Right lobe of liver (tissue), 6 donors: ENCODE measurements at regions not wholly inside any gene's neighbourhood (a gene's known extent, or its start where the extent isn't known, plus 50 kb on each side); places are given as distances from the start of the nearest gene placed in this dataset.

ENCODE experiments used
- ATAC-seq, 4 donors: fragments of 200-7000 bp; cut with Tn5 transposase; one replicate each; pipeline ENCODE4 v1.9.1; 2020; ENCODE audit warnings: mild to moderate bottlenecking in 4 of 4, moderate library complexity in 4 of 4
- DNase-seq, 3 donors: peaks; one replicate each; pipeline ENCODE4 v3.0.0-alpha.2; 2020
- H3K27ac ChIP-seq, 3 donors: fragments of 200-600 bp; one replicate each; pipeline ENCODE4 v1.8.0; 2022
- H3K27me3 ChIP-seq, 2 donors: fragments of 200-600 bp; one replicate each; pipeline ENCODE4 v1.8.0; 2022
- H3K36me3 ChIP-seq, 4 donors: fragments of 200-600 bp; sonication (generic) in 1 of 4; one replicate each; pipeline versions ENCODE4 v1.5.1 to v1.8.0; 2017 to 2022; ENCODE audit warnings: control low read depth in 1 of 4
- H3K4me1 ChIP-seq, 4 donors: fragments of 200-600 bp; sonication (generic) in 1 of 4; one replicate each; pipeline versions ENCODE4 v1.5.1 to v1.8.0; 2017 to 2022; ENCODE audit warnings: control low read depth in 1 of 4
- H3K4me3 ChIP-seq, 3 donors: fragments of 200-600 bp; one replicate each; pipeline ENCODE4 v1.8.0; 2022
- H3K9me3 ChIP-seq, 4 donors: fragments of 200-600 bp; sonication (generic) in 1 of 4; one replicate each; pipeline versions ENCODE4 v1.5.1 to v1.8.0; 2017 to 2022; ENCODE audit warnings: control low read depth in 1 of 4
- POLR2A ChIP-seq: fragments of 450-650 bp; IDR thresholded peaks from one replicate; pipeline ENCODE4 v1.6.1; 2017; ENCODE audit warnings: antibody characterized with exemption, mild to moderate bottlenecking
- WGBS: methylation state at CpG from one replicate; pipeline ENCODE4 v1.1.6; 2018; ENCODE audit warnings: low coverage, low lambda C conversion rate; ENCODE audit not compliant: insufficient coverage; ENCODE audit errors: missing lambda C conversion rate; 5-methylcytosine and 5-hydroxymethylcytosine counted together
- intact Hi-C, 2 donors: fragments of 100-400 bp; cut with DNase I; formaldehyde crosslinking; loops; one replicate each; pipeline versions ENCODE4 v1.11.2 to v1.14.1; 2022
- TF ChIP-seq, protein P1 (sequence below), 4 donors: fragments of 200-600 bp in 3 of 4; fragments of 450-650 bp in 1 of 4; IDR thresholded peaks; one replicate each; pipeline versions ENCODE4 v1.5.1 to v1.8.0; 2016 to 2022; ENCODE audit warnings: antibody characterized with exemption in 4 of 4, mild to moderate bottlenecking in 2 of 4
- donor health status: DM: no; HTN: yes; CAD: no.
- donor health status: DM: no; HTN: no; CAD: no.
- donor health status: DM: no; HTN: no; CAD: no.
- donor health status: DM: no; HTN: yes; CAD: no.
- donor health status: DM: no; HTN: yes; CAD: no.

DNA sequence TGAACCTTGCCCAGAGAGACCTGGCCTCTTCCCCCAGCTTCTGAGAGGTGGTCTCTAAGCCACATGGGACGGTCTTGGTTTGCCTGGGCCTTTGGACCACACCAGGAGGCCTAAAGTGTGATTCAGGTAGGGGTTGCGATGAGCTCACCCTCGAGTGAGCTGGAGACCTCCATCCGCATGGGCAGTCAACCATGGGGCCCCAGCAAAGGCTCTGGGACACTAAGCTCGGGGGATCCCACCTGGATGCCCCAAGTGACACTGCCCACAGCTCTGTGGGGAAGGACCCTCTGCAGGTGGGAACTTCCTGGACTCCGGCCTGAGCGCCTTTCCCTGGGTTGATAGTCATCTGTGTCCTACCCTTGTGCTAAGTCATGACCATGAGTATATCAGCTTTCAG, 57.1 kb upstream of the FAM20C start:
- TF ChIP-seq POLR2A = no peak
- TF ChIP-seq, protein P1, sequence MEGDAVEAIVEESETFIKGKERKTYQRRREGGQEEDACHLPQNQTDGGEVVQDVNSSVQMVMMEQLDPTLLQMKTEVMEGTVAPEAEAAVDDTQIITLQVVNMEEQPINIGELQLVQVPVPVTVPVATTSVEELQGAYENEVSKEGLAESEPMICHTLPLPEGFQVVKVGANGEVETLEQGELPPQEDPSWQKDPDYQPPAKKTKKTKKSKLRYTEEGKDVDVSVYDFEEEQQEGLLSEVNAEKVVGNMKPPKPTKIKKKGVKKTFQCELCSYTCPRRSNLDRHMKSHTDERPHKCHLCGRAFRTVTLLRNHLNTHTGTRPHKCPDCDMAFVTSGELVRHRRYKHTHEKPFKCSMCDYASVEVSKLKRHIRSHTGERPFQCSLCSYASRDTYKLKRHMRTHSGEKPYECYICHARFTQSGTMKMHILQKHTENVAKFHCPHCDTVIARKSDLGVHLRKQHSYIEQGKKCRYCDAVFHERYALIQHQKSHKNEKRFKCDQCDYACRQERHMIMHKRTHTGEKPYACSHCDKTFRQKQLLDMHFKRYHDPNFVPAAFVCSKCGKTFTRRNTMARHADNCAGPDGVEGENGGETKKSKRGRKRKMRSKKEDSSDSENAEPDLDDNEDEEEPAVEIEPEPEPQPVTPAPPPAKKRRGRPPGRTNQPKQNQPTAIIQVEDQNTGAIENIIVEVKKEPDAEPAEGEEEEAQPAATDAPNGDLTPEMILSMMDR (IDR thresholded peaks at IDR 0.05) = no peak
- Histone ChIP-seq H3K27me3 (no peaks in the 10 kb centered on the region), H3K27ac (no peak overlapping the region), H3K9me3 (no peaks in the 10 kb centered on the region), H3K36me3 (no peaks in the 10 kb centered on the region), H3K4me3 (no peak overlapping the region), H3K4me1 (no peaks in the 10 kb centered on the region)
- WGBS = 100% methylated on average over 2 of the region's 7 CpGs
- intact Hi-C loops = no loop called here
- ATAC-seq = no peak
- no peak for DNase-seq

DNA sequence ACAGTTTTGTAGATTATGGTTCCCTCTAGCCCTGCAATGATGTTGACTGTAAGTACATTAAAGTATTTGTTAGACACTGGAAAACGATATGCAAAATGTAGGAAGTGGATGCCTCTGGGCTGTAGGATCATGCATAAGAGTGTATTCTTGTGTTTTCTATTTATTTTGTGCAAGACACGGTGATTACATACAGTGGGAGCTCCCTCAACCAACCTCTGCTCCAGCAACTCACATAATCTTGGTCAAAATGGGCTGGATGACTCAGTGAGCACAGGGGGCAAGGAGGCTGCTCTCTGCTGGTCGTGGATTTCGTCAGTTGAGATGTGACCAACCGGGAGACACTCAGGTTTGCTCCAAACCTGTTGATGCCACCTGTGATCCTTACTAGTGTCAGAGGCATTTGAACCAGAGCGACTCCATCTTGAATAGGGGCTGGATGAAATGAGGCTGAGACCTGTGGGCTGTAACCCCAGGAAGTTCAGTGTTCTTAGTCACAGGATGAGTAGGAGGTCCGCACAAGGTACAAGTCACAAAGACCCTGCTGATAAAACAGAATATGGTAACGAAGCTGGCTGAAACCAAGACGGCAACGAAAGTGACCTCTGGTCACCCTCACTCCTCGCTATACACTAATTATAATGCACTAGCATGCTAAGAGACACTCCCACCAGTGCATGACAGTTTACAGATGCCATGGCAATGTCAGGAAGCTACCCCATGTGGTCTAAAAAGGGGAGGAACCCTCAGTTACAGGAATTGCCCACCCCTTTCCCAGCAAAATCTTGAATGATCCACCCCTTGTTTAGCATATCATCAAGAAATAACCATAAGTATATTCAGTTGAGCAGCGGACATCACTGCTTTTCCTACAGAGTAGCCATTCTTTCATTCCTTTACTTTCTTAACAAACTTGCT, 56.4 kb upstream of the FAM20C start:
- no peak overlapping the region for H3K4me3 ChIP-seq
- no peaks in the 10 kb centered on the region for H3K27me3 ChIP-seq
- intact Hi-C loops = no loop called here
- no peaks in the 10 kb centered on the region for H3K4me1 ChIP-seq
- H3K27ac ChIP-seq = no peak overlapping the region
- ATAC-seq = no peak
- TF ChIP-seq, protein P1 (IDR thresholded peaks at IDR 0.05) = no peak
- no peak for TF ChIP-seq POLR2A
- no peaks in the 10 kb centered on the region for H3K9me3 ChIP-seq
- 78% methylated on average over 8 of the region's 12 CpGs for WGBS
- H3K36me3 ChIP-seq = no peaks in the 10 kb centered on the region
- DNase-seq = no peak

DNA sequence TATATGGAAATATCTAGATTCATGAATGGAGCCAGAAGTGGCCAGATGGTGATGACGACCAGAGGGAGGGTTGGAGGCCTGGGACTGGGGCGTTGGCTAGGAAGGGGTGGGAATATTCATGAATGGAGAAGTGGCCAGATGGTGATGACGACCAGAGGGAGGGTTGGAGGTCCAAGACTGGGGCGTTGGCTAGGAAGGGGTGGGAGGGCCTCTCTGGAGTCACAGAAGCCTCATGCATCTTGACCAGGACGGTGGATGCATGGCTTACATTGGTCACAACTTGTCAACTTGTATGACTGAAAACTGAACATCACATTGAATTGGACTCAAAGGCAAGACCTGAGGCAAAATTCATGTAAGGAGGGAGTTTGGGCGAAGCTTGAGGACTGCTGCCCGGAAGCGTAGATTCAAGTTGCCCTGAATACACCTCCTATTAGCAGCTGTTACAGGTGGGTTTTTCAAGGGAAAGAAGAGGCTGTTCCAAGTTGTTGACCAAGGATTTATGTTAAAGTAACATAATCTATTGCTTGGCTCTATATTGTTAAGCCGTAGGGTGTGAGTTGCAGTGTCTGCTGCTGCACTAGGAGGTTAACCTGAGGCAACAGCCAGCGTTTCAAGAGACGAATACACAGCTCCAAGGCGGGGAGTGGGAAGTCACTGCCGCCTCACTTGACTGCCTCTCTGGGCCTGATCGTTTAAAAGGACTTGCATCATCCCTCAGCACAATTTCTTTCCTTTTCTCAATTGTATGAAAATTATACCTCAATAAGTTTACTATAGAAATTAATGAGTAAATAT, 55.1 kb upstream of the FAM20C start:
- ATAC-seq (no peak), DNase-seq (no peak)
- no peak overlapping the region for H3K4me3 ChIP-seq
- TF ChIP-seq POLR2A = no peak
- TF ChIP-seq, protein P1 (IDR thresholded peaks at IDR 0.05) = no peak
- H3K27me3 ChIP-seq = no peaks in the 10 kb centered on the region
- peaks cover 0 to 5% (median 2%) of the 10 kb centered on the region in 4 donors for H3K4me1 ChIP-seq
- WGBS = 70% methylated on average over 11 of the region's 14 CpGs
- H3K27ac ChIP-seq = no peak overlapping the region
- H3K9me3 ChIP-seq = no peaks in the 10 kb centered on the region
- intact Hi-C loops = no loop called here
- no peaks in the 10 kb centered on the region for H3K36me3 ChIP-seq

DNA sequence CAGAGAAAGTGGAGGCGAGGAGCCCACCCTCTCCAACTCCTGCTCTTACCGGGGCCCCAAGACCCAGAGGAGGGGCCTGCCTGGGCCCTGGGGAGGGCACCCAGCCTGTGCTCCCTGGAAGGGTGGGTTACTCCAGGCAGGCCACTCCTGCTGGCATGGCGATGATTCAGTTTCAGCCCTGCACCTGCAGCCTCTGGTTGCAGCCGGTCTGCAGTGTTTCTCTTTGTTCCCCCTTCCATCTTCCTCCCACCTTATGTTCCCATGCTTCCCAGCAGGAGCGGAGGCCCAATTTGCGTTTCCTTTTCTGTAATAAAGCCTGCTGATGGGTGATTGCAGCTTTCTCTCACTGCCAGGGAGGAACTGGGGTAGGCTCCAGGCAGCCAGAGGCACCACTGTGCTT, 53.2 kb upstream of the FAM20C start:
- TF ChIP-seq, protein P1 (IDR thresholded peaks at IDR 0.05) = no peak
- TF ChIP-seq POLR2A = no peak
- Histone ChIP-seq H3K9me3 (no peaks in the 10 kb centered on the region), H3K27ac (no peak overlapping the region), H3K4me3 (no peak overlapping the region), H3K27me3 (no peaks in the 10 kb centered on the region), H3K36me3 (no peaks in the 10 kb centered on the region), H3K4me1 (peaks cover 0 to 21% (median 11%) of the 10 kb centered on the region in 4 donors)
- 69% methylated on average over 5 of the region's 6 CpGs for WGBS
- no peak for DNase-seq
- ATAC-seq = no peak
- intact Hi-C loops = no loop called here
